AG04449 (cell line): ENCODE measurements at regions not wholly inside any gene's neighbourhood (a gene's known extent, or its start where the extent isn't known, plus 50 kb on each side); places are given as distances from the start of the nearest gene placed in this dataset.

ENCODE experiments used
- CTCF ChIA-PET: fragments of 350-600 bp; formaldehyde crosslinking; extraction: SDS; loops from one replicate; lab custom pipeline; 2021; ENCODE audit warnings: antibody characterized with exemption; lab: Yijun Ruan, JAX
- POLR2A ChIA-PET: fragments of 400-600, 350-600 bp; formaldehyde crosslinking; extraction: SDS; loops from one replicate; lab custom pipeline; 2020; ENCODE audit warnings: antibody characterized with exemption, inconsistent platforms; lab: Yijun Ruan, JAX
- DNase-seq: peaks from one replicate; pipeline ENCODE4 v3.0.0-alpha.2; 2010; ENCODE audit warnings: low read depth, low spot score
- H3K4me3 ChIP-seq: 2 replicates; pipeline ENCODE4 v1.5.1; 2011; ENCODE audit warnings: low read depth, mild to moderate bottlenecking, control low read depth, low read length
- CTCF ChIP-seq: IDR thresholded peaks from one replicate; pipeline ENCODE4 v1.5.1; 2011; ENCODE audit warnings: mild to moderate bottlenecking, moderate library complexity, low read length, control low read depth, inconsistent platforms; ENCODE audit not compliant: insufficient read depth; ENCODE audit errors: missing control alignments

GRCh38 chr16:49932434-49932833 lies 76.5 kb upstream of the ZNF423 start:
- POLR2A ChIA-PET, result no interaction called here
- CTCF ChIA-PET, result interaction anchor here (1.5 kb wide), 1 partner anchor 26 kb away, joined by 4 read pairs; no protein-coding TSS in a partner anchor

GRCh38 chr16:49932946-49933345 lies 77.0 kb upstream of the ZNF423 start:
- POLR2A ChIA-PET, result no interaction called here
- CTCF ChIA-PET, result interaction anchor here (1.5 kb wide), 1 partner anchor 25 kb away, joined by 4 read pairs; no protein-coding TSS in a partner anchor
- DNase-seq, result no peak
- H3K4me3 ChIP-seq, result no peak overlapping the region
- no peak for TF ChIP-seq CTCF

More at GRCh38 chr16:49932434-49932833, 76.5 kb upstream of the ZNF423 start:
- TF ChIP-seq CTCF, result no peak
- no peak overlapping the region for H3K4me3 ChIP-seq
- no peak for DNase-seq

GRCh38 chr16:49936791-49937190 lies 80.9 kb upstream of the ZNF423 start:
- no peak overlapping the region for H3K4me3 ChIP-seq
- TF ChIP-seq CTCF, result no peak
- ChIA-PET POLR2A (no interaction called here), CTCF (no interaction called here)
- DNase-seq, result no peak

DNA sequence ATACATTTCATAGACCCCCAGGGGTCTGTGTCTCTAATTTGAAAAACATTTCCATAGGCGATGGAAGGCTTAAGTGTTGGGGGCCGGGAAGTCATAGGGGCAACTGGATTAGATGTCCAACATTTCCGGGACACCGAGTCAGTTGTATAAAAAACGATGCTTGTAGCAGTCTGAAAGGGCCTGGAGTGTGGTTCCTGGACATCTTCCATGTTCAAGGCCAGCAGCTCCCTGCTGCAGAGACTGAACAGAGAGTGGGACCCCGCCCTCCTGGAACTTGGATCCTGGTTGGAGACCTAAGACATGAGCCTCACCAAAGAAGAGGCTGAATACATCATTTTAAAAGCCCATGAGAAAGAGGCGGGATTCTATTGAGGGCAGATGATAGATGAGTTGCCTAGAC lies 82.0 kb upstream of the ZNF423 start:
- ChIA-PET CTCF (no interaction called here), POLR2A (no interaction called here)
- DNase-seq, result no peak
- TF ChIP-seq CTCF, result no peak
- no peak overlapping the region for H3K4me3 ChIP-seq

- no peak for TF ChIP-seq CTCF
- DNase-seq, result no peak
- no peak overlapping the region for H3K4me3 ChIP-seq
- CTCF ChIA-PET, result no interaction called here
- POLR2A ChIA-PET, result no interaction called here
Observed at GRCh38 chr16:49939495-49939894, 83.6 kb upstream of the ZNF423 start.

- ChIA-PET POLR2A (no interaction called here), CTCF (no interaction called here)
- TF ChIP-seq CTCF, result no peak
- no peak for DNase-seq
- no peak overlapping the region for H3K4me3 ChIP-seq
Observed at GRCh38 chr16:49940464-49941224, 84.4 kb upstream of the CNEP1R1 start.
